ENCODE measurements at regions not wholly inside any gene's neighbourhood (a gene's known extent, or its start where the extent isn't known, plus 50 kb on each side); places are given as distances from the start of the nearest gene placed in this dataset.

GRCh38 chr13:72104656-72105180 lies 237.7 kb upstream of the DACH1 start:
- no peak for TF ChIP-seq GATA1 (IDR thresholded peaks at IDR 0.05; ENCODE audit: low read depth, low read length)
- no peak for TF ChIP-seq POLR2A (IDR thresholded peaks at IDR 0.05; ENCODE audit: low read length)
- DNase-seq = no peak

GRCh38 chr13:72101768-72102400 lies 234.9 kb upstream of the DACH1 start:
- TF ChIP-seq GATA1 (IDR thresholded peaks at IDR 0.05; ENCODE audit: low read depth, low read length) (no peak), POLR2A (IDR thresholded peaks at IDR 0.05; ENCODE audit: low read length) (no peak)
- no peak for DNase-seq

- TF ChIP-seq POLR2A (IDR thresholded peaks at IDR 0.05; ENCODE audit: low read length) (no peak), GATA1 (IDR thresholded peaks at IDR 0.05; ENCODE audit: low read depth, low read length) (no peak)
- DNase-seq = no peak
Measured at GRCh38 chr13:72100339-72100738, 233.3 kb upstream of the DACH1 start.

GRCh38 chr13:72097568-72097967 lies 230.6 kb upstream of the DACH1 start:
- TF ChIP-seq POLR2A (IDR thresholded peaks at IDR 0.05; ENCODE audit: low read length) (no peak), GATA1 (IDR thresholded peaks at IDR 0.05; ENCODE audit: low read depth, low read length) (no peak)
- DNase-seq = no peak

GRCh38 chr13:72093262-72093661 lies 226.3 kb upstream of the DACH1 start:
- no peak for DNase-seq
- TF ChIP-seq POLR2A (IDR thresholded peaks at IDR 0.05; ENCODE audit: low read length) = no peak
- TF ChIP-seq GATA1 (IDR thresholded peaks at IDR 0.05; ENCODE audit: low read depth, low read length) = no peak

- TF ChIP-seq POLR2A (IDR thresholded peaks at IDR 0.05; ENCODE audit: low read length) = no peak
- TF ChIP-seq GATA1 (IDR thresholded peaks at IDR 0.05; ENCODE audit: low read depth, low read length) = no peak
- no peak for DNase-seq
Measured at GRCh38 chr13:72074663-72075062, 207.7 kb upstream of the DACH1 start.

GRCh38 chr13:72072261-72072660 lies 205.3 kb upstream of the DACH1 start:
- TF ChIP-seq GATA1 (IDR thresholded peaks at IDR 0.05; ENCODE audit: low read depth, low read length) = no peak
- TF ChIP-seq POLR2A (IDR thresholded peaks at IDR 0.05; ENCODE audit: low read length) = no peak
- DNase-seq = no peak

GRCh38 chr13:72071713-72072112 lies 204.7 kb upstream of the DACH1 start:
- TF ChIP-seq GATA1 (IDR thresholded peaks at IDR 0.05; ENCODE audit: low read depth, low read length) (no peak), POLR2A (IDR thresholded peaks at IDR 0.05; ENCODE audit: low read length) (no peak)

GRCh38 chr13:72062566-72062965 lies 195.6 kb upstream of the DACH1 start:
- TF ChIP-seq GATA1 (IDR thresholded peaks at IDR 0.05; ENCODE audit: low read depth, low read length) = no peak
- no peak for DNase-seq

More at GRCh38 chr13:72071713-72072112, 204.7 kb upstream of the DACH1 start:
- no peak for DNase-seq

GRCh38 chr13:72061613-72062012 lies 194.6 kb upstream of the DACH1 start:
- TF ChIP-seq POLR2A (IDR thresholded peaks at IDR 0.05; ENCODE audit: low read length) = no peak
- TF ChIP-seq GATA1 (IDR thresholded peaks at IDR 0.05; ENCODE audit: low read depth, low read length) = no peak
- no peak for DNase-seq

GRCh38 chr13:72050251-72050650 lies 183.2 kb upstream of the DACH1 start:
- DNase-seq = no peak

GRCh38 chr13:72043366-72043765 lies 176.4 kb upstream of the DACH1 start:
- DNase-seq = no peak
- TF ChIP-seq GATA1 (IDR thresholded peaks at IDR 0.05; ENCODE audit: low read depth, low read length) (no peak), POLR2A (IDR thresholded peaks at IDR 0.05; ENCODE audit: low read length) (no peak)

More at GRCh38 chr13:72050251-72050650, 183.2 kb upstream of the DACH1 start:
- TF ChIP-seq POLR2A (IDR thresholded peaks at IDR 0.05; ENCODE audit: low read length) = no peak
- no peak for TF ChIP-seq GATA1 (IDR thresholded peaks at IDR 0.05; ENCODE audit: low read depth, low read length)

- no peak for DNase-seq
- no peak for TF ChIP-seq GATA1 (IDR thresholded peaks at IDR 0.05; ENCODE audit: low read depth, low read length)
- TF ChIP-seq POLR2A (IDR thresholded peaks at IDR 0.05; ENCODE audit: low read length) = no peak
Measured at GRCh38 chr13:72041165-72041564, 174.2 kb upstream of the DACH1 start.

GRCh38 chr13:72039126-72039525 lies 172.1 kb upstream of the DACH1 start:
- TF ChIP-seq GATA1 (IDR thresholded peaks at IDR 0.05; ENCODE audit: low read depth, low read length) (no peak), POLR2A (IDR thresholded peaks at IDR 0.05; ENCODE audit: low read length) (no peak)
- DNase-seq = no peak

GRCh38 chr13:72029981-72030380 lies 163.0 kb upstream of the DACH1 start:
- TF ChIP-seq POLR2A (IDR thresholded peaks at IDR 0.05; ENCODE audit: low read length) = no peak
- TF ChIP-seq GATA1 (IDR thresholded peaks at IDR 0.05; ENCODE audit: low read depth, low read length) = no peak
- DNase-seq = no peak

Measured in erythroblast (primary cell).